NCI-H526 treated with DMSO at 0.1 percent for 48 hours (cell line): ENCODE measurements at regions not wholly inside any gene's neighbourhood (a gene's known extent, or its start where the extent isn't known, plus 50 kb on each side); places are given as distances from the start of the nearest gene placed in this dataset.
A peak's percentile ranks its signal among the peaks of the same experiment; 100 is the strongest.

Experiments
- DNase-seq: peaks from one replicate; lab custom pipeline; 2025; lab: John Stamatoyannopoulos, UW

DNA sequence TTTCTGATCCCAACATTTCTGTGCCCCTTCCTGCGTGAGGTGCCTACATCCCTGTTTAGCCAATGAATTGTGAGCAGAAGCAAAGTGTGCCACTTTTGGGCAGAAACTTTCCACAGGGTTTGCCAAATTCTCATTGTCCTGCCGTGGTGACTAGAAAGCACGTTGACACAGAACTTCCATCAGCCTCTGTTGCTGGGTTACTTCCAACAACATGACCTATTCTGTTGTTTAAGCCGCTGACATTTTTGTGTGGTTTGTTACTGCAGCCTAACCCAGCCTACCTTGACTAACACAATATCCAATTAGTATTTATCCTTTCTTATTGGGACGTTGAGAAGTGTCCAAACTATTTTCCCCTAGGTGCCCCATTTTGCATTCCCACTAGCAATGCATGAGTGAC lies 136.8 kb downstream of the URB2 start:
- DNase-seq: no peak

DNA sequence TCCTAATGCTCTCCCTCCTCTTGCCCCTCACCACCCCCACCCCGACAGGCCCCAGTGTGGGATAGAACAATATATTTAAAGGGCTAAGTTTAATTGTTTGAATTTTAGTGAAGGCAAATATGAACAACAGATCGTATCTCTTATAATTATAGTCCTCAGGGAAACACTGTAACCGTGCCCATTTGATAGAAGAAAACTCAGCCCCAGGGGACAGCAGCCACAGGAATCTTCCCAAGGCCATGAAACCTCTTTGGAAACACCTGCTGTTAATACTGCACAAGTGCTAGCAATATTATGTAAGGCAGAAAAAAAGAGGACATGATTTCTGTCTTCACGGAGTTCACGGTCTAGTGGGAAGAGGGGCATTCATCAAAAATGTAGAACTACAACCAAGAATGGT lies 142.2 kb downstream of the URB2 start:
- DNase-seq: peak; percentile 60

DNA sequence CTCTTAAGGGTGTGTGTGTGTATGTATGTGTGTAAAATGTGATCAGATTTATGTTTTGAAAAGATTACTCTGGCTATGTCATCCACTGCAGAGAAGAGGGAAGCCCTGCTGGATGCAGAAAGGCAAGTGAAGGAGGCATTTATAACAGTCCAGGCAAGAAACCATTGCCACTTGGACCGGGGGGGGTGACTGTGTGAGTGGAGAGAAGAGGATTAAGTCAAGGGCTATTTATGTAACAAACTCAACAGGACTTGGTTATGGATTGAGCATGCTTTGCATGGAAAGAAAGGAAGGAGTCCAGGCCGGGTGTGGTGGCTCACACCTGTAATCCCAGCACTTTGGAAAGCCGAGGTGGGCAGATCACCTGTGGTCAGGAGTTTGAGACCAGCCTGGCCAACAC lies 143.0 kb downstream of the URB2 start:
- no peak for DNase-seq

GRCh38 chr1:229769809-229770208 lies 143.8 kb downstream of the URB2 start:
- DNase-seq: no peak

- no peak for DNase-seq
Measured at GRCh38 chr1:229778794-229779193, 152.7 kb downstream of the URB2 start.

GRCh38 chr1:229781453-229781852 lies 155.4 kb downstream of the URB2 start:
- DNase-seq: no peak

- DNase-seq: no peak
Measured at GRCh38 chr1:229782469-229782868, 156.4 kb downstream of the URB2 start.

DNA sequence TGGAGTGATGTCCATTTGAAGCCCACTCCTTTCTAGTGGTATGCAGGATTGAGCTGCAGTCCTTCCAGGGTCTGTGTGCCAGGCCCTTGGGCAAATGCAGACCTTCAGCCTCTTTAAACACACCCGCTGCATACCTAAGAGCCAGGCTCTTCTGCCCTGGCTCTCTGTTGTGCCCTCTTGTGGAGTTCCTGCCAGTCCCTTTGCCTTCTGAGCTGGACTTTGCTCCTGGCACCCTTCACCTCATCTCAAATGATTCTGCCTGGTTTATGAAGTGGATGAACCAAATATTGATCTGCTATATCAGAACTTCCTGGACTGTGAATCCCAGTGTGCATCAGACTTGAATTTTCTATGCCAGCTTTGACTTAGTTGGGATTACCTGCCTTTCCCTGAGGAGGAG lies 158.8 kb downstream of the URB2 start:
- DNase-seq: no peak

DNA sequence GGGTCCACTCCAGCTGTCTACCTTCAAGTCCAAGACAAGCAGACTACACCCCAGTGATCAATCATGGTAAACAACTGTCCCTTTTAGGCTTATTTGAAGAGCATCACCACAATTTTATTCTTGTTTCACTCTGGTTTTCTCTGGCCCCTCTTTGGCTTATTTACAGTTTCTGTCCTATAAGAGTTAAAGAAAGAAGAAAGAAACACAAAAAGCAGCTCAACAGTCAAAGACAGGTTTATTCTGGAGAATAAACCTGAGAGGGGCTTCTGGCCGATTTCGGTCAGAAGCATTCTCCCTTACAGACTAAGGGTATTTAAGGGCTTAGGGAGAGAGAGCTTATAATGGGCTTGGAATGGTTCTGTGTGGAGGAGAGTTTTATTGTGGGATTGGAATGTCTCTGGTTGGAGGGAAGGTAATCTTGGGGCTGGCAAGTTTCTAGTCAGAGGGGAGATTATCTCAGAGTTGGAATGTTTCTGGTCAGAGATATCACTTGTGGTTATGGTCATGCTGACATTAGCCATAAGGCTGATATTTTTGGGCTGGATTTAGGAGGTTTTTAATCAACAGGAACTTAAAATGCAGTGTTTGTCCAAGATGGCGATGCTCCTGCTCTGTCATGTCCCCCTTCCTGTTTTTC lies 161.0 kb downstream of the URB2 start:
- DNase-seq: no peak

GRCh38 chr1:229788004-229788403 lies 162.0 kb downstream of the URB2 start:
- DNase-seq: no peak

- DNase-seq: no peak
Measured at GRCh38 chr1:229792012-229792975, 166.2 kb downstream of the URB2 start.

GRCh38 chr1:229793488-229793887 lies 167.4 kb downstream of the URB2 start:
- no peak for DNase-seq

GRCh38 chr1:229798558-229798957 lies 172.5 kb downstream of the URB2 start:
- DNase-seq: no peak

DNA sequence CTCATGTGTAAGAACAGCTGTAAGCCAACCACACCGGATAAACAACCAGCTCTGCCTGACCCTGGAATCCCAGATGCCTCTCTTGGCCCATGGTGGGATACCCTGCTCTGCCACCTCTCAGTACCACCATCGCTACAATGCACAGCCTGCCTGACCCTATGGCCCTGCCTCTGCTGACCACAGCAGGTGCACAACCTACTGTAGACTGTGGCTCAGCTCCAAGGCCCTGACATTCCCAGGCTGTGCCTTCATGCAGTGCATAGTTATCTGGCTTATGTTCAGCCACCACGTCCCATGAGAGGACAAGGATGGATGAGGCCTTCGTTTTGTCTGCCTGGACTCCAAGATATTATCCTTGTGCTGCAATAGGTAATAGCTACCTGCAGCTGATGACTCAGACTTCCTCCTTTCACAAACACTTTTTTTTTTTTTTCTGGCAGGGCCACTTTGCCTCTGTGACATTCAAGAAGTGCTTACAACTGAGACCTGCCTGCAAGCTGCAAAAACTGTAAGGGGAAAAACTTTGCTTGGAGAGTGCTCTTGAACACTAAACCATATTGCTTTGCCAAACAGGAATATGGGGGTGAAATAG lies 177.7 kb downstream of the URB2 start:
- DNase-seq: no peak

DNA sequence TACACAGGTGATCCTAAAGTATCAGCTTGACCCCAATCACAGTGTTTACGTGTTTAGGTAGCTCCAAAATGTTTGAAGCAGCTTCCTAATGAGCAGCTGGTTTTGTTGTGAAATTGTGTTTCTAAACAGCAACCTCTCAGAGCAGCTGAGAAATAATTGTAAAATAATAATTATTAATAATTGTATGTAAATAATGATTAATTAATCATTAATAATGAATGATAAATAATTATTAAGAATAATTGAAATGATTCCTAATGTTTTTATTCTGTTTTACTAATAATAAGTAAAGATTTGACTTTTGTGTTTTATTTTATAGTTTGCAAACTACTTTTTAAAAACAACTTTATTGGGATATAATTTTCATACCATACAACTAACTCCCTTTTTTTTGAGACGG lies 182.2 kb downstream of the URB2 start:
- DNase-seq: no peak

DNA sequence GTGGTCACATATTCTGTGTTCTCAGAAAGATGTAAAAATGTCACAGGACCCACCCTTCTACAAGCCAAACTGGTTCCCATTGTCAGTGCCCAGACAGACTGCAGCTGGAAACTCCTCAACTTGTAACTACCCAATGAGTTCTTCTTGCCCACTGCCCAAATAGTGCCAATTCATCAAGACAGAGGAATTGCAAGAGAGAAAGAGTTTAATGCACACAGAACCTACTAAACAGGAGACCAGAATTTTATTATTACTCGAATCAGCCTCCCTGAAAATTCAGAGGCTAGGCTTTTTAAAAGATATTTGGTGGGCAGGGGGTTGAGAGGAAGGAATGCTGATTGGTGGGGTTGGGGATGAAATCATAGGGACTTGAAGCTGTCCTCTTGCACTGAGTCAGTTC lies 184.1 kb downstream of the URB2 start:
- DNase-seq: no peak

- DNase-seq: no peak
Measured at GRCh38 chr1:229810961-229811360, 184.9 kb downstream of the URB2 start.

DNA sequence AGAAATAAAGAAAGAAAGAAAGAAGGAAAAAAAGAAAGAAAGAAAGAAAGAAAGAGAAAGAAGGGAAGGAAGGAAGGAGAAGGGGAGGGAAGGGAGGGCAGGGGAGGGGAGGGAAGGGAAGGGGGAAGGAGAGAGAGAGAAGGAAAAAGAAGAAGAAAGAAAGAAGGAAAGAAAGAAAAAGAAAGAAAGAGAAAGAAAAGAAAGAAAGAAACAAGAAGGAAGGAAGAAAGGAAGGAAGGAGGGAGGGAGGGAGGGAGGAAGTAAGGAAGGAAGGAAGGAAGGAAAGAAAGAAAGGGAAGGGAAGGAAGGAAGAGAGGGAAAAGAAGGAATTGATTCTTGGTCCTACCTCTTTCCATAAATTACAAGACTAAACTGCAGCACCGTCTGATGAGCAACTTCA lies 186.1 kb downstream of the URB2 start:
- DNase-seq: no peak

DNA sequence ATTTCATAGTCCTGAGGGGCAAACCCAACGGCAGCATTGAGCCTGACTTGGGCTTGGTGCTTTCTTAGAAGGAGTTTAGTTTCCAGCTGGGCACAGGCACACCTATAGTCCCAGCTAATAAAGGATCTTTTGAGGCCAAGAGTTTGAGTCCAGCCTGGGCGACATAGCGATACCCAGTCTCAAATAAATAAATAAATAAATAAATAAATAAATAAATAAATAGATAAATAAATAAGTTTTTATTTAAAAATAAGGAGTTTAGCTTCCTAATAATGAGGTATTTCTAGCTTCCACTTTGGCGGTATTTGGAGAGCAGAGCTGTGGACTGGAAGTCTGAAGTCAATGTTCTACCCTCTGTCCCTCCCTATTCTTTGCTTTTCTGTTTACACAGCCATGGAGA lies 186.6 kb downstream of the URB2 start:
- no peak for DNase-seq

GRCh38 chr1:229815076-229815475 lies 189.0 kb downstream of the URB2 start:
- no peak for DNase-seq

- no peak for DNase-seq
Measured at GRCh38 chr1:229815961-229816360, 189.9 kb downstream of the URB2 start.

- no peak for DNase-seq
Measured at GRCh38 chr1:229817936-229818335, 191.9 kb downstream of the URB2 start.

DNA sequence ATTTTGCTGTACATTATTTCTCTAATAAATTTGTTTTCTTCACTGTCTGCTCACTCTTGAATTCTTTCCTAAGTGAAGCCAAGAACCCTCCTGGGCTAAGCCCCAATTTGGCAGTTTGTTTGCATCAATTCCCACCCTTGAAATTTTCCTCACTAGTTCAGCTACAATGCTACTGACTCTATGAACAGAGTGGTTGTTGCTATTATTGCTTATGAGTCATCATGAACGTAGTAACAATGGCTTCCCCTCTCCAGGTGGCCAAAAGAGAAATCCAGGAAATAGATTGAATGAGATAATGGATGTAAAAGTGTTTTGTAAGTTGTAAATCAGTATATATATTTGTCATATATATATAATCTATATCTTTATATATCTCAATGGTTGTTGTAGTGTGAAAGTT lies 193.0 kb downstream of the URB2 start:
- DNase-seq: no peak
